Spleen (tissue), 7 donors: ENCODE measurements at regions not wholly inside any gene's neighbourhood (a gene's known extent, or its start where the extent isn't known, plus 50 kb on each side); places are given as distances from the start of the nearest gene placed in this dataset.

ENCODE experiments used
- CTCF ChIP-seq, 11 experiments: fragments of 200-600 bp in 7 of 11; fragments of 450-650 bp in 4 of 11; sonication (generic) in 4 of 11; IDR thresholded peaks in 8 of 11; conservative IDR thresholded peaks in 3 of 11; 1 replicate in 7 of 11; 2 replicates in 4 of 11; pipeline versions ENCODE4 v1.4.0 to v1.8.0; 2016 to 2021; ENCODE audit warnings: antibody characterized with exemption in 11 of 11, inconsistent platforms in 4 of 11, mild to moderate bottlenecking in 1 of 11
- POLR2A ChIP-seq, 3 donors: fragments of 450-650 bp; IDR thresholded peaks; one replicate each; pipeline ENCODE4 v1.5.1; 2017; ENCODE audit warnings: antibody characterized with exemption in 3 of 3, mild to moderate bottlenecking in 1 of 3
- POLR2AphosphoS5 ChIP-seq, 3 donors: sonication (generic); formaldehyde crosslinking; IDR thresholded peaks; one replicate each; pipeline ENCODE4 v1.5.1; 2017; ENCODE audit warnings: antibody characterized with exemption in 3 of 3
- donor health status: DM: no; HTN: no; CAD: no; lungs with moderate emphysema.
- donor health status: DM: no; HTN: no; CAD: no.
- donor health status: DM: no; HTN: no; CAD: no.

GRCh38 chr7:46387646-46388045 is 466.6 kb upstream of the IGFBP3 start:
- TF ChIP-seq CTCF (IDR thresholded peaks at IDR 0.05 in 8 of 11, conservative IDR thresholded peaks at IDR 0.05 in 3 of 11) (no peak), POLR2A (IDR thresholded peaks at IDR 0.05) (no peak), POLR2AphosphoS5 (IDR thresholded peaks at IDR 0.05) (no peak)
